NT2/D1 (cell line): ENCODE measurements at regions not wholly inside any gene's neighbourhood (a gene's known extent, or its start where the extent isn't known, plus 50 kb on each side); places are given as distances from the start of the nearest gene placed in this dataset.

Experiments used
- SUZ12 ChIP-seq: IDR thresholded peaks from 2 replicates; pipeline ENCODE4 v1.6.1; 2011; ENCODE audit not compliant: insufficient read length, insufficient read depth; ENCODE audit errors: extremely low read depth
- YY1 ChIP-seq: IDR thresholded peaks from 2 replicates; pipeline ENCODE4 v1.6.1; 2011; ENCODE audit not compliant: insufficient read length, insufficient read depth
- ZNF274 ChIP-seq: IDR thresholded peaks from 2 replicates; pipeline ENCODE4 v1.6.1; 2011; ENCODE audit warnings: mild to moderate bottlenecking, low read depth, low read length

- TF ChIP-seq YY1 (no peak), SUZ12 (no peak), ZNF274 (no peak)
Measured at GRCh38 chr7:32648408-32649156, 153.3 kb downstream of the AVL9 start.
